ENCODE measurements at regions not wholly inside any gene's neighbourhood (a gene's known extent, or its start where the extent isn't known, plus 50 kb on each side); places are given as distances from the start of the nearest gene placed in this dataset.
"Not testable (repeated sequence)": the region's sequence is repeated elsewhere in the genome, so short reads cannot be mapped to it uniquely, and the experiment has no call there.

GRCh38 chrX:75873993-75874392, 88.9 kb upstream of the MAGEE2 start:
- no peak for DNase-seq

GRCh38 chrX:75883446-75883845, 98.4 kb upstream of the MAGEE2 start:
- no peak for DNase-seq

- no peak for DNase-seq
These were observed 102.8 kb upstream of the MAGEE2 start for GRCh38 chrX:75887833-75888232.

DNA sequence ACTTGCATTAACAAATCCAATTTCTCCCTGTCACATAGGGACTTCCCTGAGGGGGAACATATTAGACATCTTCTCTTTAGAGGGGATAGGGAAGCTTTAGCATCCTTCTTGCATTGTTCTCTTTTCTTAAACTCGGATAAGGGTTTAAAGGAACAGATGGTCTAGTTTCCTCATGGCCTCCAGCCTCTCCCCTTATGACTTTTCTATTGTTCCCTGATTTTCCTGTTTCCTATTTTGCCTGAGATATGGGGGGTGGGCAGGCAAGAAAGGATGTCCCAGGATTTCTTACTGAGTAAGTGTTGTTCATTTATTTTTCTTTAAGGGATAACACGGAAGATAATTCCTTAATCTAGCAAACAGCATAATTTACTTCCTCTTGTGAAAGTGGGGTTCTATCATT, 107.7 kb upstream of the MAGEE2 start:
- no peak for DNase-seq

GRCh38 chrX:75893281-75893680, 108.2 kb upstream of the MAGEE2 start:
- no peak for DNase-seq

DNA sequence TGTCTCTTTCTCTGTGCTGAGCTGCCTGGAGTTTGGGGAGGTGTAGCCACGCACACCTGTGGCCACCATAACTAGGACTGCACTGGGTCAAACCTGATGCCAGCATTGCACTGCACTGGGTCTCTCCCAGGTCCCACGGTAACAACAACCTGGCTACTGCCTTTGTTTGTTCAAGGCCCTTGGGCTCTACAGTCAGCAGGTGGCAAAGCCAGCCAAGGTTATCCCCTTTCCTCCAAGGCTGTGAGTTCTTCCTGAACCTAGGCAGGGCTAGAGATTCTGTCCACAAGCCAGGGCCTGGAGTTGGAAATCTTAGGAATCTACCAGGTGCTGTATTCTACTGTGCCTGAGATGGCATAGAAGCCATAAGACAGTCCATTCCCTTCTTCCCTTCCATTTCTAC, 126.7 kb upstream of the MAGEE2 start:
- no peak for DNase-seq

DNA sequence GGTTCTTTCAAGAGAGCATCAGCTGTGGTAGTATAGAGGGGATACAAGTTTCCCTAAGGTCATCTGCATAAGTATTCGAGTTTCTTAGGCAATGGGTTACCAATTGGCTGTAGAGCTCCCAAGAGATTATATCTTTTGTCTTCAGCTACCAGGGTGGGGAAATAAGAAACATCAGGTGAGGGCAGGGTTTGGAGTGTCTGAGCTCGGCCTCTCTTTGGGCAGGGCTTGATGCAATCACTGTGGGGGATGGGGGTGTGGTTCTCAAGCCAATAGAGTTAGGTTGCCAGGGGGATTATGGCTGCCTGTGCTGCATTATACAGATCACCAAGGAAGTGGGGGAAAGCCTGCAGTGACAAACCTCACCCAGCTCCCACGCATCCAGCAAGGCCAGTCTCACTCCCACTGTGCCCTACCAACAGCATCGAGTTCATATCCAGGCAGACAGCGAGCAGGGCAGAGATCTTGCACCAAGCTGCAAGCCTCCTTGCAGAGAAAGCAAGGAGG, 172.1 kb upstream of the MAGEE2 start:
- DNase-seq = no peak

- DNase-seq = not testable (repeated sequence)
These were observed 176.3 kb upstream of the MAGEE2 start for GRCh38 chrX:75961321-75961720.

- no peak for DNase-seq
These were observed 178.7 kb upstream of the MAGEE2 start for GRCh38 chrX:75963774-75964173.

DNA sequence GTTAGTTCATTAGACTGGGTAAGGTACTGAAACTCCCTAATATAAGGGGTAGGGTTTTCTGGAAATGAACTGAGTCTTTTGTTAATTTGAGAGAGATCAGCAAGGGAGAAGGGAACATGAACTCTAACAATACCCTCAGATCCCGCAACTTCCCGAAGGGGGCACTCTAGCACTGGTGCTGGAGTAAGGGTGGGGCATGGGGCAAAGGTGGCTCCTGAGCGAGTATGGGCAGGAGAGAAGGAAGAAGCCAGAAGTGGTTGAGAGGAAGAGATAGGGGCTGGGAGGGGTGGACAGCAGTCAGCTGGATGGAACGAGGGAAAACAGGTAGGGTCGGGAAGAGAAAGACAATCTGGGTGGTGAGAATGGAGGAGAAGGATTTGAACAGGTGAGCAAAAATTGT, 183.2 kb upstream of the MAGEE2 start:
- peak; percentile 5 for DNase-seq

DNA sequence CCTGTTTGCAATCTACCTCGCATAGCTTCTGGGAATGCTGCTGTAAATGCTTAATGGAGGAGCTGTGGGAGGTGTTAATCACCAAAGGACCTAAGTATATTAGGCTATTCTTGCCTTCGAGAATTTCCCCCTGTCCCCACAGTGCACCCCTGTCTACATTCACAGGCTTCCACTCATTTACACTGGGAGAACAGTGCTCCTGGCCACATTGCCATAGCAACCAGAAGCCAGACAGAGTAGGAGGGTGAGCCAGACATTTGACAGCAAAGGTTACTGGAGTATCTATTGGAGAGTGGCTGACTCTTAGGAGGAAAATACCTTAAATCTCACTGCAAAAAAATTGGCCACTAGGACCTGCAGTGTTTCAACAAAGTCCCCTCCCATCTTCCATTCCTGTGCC, 185.9 kb upstream of the PBDC1 start:
- DNase-seq = no peak

GRCh38 chrX:75989806-75990590, 182.9 kb upstream of the PBDC1 start:
- no peak for DNase-seq

GRCh38 chrX:75997692-75998091, 175.2 kb upstream of the PBDC1 start:
- DNase-seq = no peak

DNA sequence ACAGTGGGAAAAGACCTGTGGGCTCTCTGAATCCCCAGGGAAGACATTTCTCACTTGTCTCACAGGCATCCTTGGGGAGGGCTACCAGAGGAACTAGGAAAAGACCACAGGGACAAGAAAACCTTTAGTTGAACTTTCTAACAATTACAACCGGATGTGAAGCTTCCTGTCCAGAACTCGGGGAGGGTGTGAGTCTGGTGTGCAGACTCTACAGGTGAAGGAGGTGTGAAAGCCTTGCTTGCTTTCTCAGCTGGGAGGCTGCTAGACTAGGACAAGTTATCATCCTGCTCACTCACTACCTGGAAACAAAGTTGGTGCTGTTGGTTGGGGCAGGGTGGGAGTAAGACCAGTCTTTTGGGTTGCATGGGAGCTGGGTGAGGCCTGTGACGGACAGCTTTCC, 158.5 kb upstream of the PBDC1 start:
- DNase-seq = no peak

DNA sequence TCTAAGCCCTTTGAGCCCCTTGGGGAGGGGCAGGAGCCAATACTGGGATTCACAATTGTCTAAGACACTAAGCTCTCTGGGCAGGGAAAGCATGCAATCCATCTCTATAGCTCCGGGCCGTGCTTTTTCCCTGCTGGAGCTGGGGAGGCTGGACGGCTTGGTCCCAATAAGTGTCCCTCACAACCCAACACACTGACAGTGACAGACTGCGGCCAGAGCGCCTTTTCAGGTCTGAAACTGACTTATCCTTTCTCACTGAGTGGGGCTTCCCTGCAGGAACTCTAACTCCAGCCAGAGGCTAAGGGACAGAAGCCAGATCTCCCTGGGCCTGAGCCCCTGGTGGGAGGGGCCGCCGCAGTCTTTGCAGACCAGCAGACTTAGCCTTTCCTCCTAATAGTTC, 146.6 kb upstream of the PBDC1 start:
- no peak for DNase-seq

DNA sequence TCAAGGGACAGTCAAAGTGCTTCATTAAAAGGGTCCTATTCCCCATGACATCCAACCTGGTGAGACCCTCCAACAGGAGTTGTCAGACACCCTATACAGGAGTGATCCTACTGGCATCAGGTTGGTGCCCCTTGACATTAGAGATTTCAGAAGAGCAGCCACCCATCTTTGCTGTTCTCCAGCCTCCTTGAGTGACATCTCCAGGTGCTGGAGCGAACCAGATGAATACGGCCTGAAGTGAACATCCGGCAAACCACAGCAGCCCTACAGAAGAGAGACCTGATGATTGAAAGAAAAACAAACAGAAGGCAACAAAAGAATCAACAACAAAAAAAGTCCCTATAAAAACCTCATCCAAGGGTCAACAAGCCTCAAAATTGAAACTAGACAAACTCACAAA, 146.1 kb upstream of the PBDC1 start:
- no peak for DNase-seq

GRCh38 chrX:76029385-76029784, 143.5 kb upstream of the PBDC1 start:
- DNase-seq = no peak

- DNase-seq = no peak
These were observed 108.0 kb upstream of the PBDC1 start for GRCh38 chrX:76064825-76065224.

GRCh38 chrX:76076124-76076523, 96.7 kb upstream of the PBDC1 start:
- DNase-seq = no peak

DNA sequence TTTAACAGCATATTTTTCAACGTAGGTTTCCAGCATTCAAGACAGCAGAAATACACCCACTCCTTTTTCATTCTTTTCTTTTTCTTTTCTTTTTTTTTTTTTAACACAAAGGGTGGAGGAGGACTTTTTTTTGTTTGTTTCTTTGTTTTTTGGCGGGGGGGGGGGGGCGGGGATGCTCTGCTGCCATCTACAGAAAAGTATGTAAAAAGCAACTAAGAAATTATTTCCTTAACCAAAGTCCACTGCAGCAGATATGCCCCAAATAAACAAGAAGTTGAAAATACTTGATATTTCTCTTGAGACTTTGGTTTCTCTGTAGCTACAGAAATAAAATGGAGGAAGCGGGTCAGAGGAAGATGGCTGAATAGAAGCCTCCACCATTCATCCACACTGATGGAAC, 63.2 kb upstream of the PBDC1 start:
- DNase-seq = no peak

All from activated CD4-positive, alpha-beta T cell treated with anti-CD3 and anti-CD28 coated beads for 48 hours (primary cell).